Hepatocyte (in vitro differentiated cells): ENCODE measurements at regions not wholly inside any gene's neighbourhood (a gene's known extent, or its start where the extent isn't known, plus 50 kb on each side); places are given as distances from the start of the nearest gene placed in this dataset.

Source experiments
- DNase-seq: peaks from one replicate; pipeline ENCODE4 v3.0.0-alpha.2; 2016; ENCODE audit warnings: low spot score
- H2AFZ ChIP-seq: fragments of 200-600 bp; sonication (generic); 2 replicates; pipeline ENCODE4 v1.6.0; 2016; ENCODE audit warnings: antibody characterized with exemption, mild to moderate bottlenecking
- H3K27ac ChIP-seq: fragments of 200-600 bp; sonication (generic); 2 replicates; pipeline ENCODE4 v1.5.1; 2016; ENCODE audit warnings: mild to moderate bottlenecking
- H3K27me3 ChIP-seq: fragments of 200-600 bp; sonication (generic); 2 replicates; pipeline ENCODE4 v1.6.1; 2016
- H3K36me3 ChIP-seq: fragments of 200-600 bp; sonication (generic); replicated peaks from 2 replicates; pipeline ENCODE4 v1.5.1; 2016; ENCODE audit warnings: low read depth; ENCODE audit not compliant: insufficient read depth
- H3K4me1 ChIP-seq: fragments of 200-600 bp; sonication (generic); 2 replicates; pipeline ENCODE4 v1.5.1; 2016; ENCODE audit warnings: mild to moderate bottlenecking, moderate library complexity; ENCODE audit not compliant: insufficient read depth
- H3K4me2 ChIP-seq: fragments of 200-600 bp; sonication (generic); 2 replicates; pipeline ENCODE4 v1.6.0; 2016
- H3K4me3 ChIP-seq: fragments of 200-600 bp; sonication (generic); 2 replicates; pipeline ENCODE4 v1.5.1; 2016; ENCODE audit warnings: mild to moderate bottlenecking
- H3K79me2 ChIP-seq: fragments of 200-600 bp; sonication (generic); 2 replicates; pipeline ENCODE4 v1.6.0; 2017; ENCODE audit warnings: mild to moderate bottlenecking
- H3K9me2 ChIP-seq: fragments of 200-600 bp; sonication (generic); replicated peaks from 2 replicates; pipeline ENCODE4 v1.6.0; 2017; ENCODE audit warnings: mild to moderate bottlenecking; ENCODE audit not compliant: insufficient read depth
- H3K9me3 ChIP-seq: fragments of 200-600 bp; sonication (generic); 2 replicates; pipeline ENCODE4 v1.5.1; 2016; ENCODE audit warnings: low read depth, mild to moderate bottlenecking
- H4K20me1 ChIP-seq: fragments of 200-600 bp; sonication (generic); 2 replicates; pipeline ENCODE4 v1.6.0; 2016; ENCODE audit warnings: mild to moderate bottlenecking; ENCODE audit not compliant: insufficient read depth, poor library complexity, severe bottlenecking
- EZH2 ChIP-seq: fragments of 200-600 bp; sonication (generic); IDR thresholded peaks from 2 replicates; pipeline ENCODE4 v1.6.1; 2016; ENCODE audit warnings: antibody characterized with exemption, mild to moderate bottlenecking, borderline replicate concordance
- EZH2phosphoT487 ChIP-seq: fragments of 200-600 bp; sonication (generic); IDR thresholded peaks from one replicate; pipeline ENCODE4 v1.6.1; 2018; ENCODE audit warnings: antibody characterized with exemption, mild to moderate bottlenecking, low read depth, moderate library complexity; ENCODE audit not compliant: unreplicated experiment, severe bottlenecking
- WGBS: methylation state at CpG from one replicate; pipeline ENCODE4 v1.1.6; 2016; ENCODE audit warnings: low lambda C conversion rate; ENCODE audit errors: missing lambda C conversion rate; 5-methylcytosine and 5-hydroxymethylcytosine counted together
- TF ChIP-seq, protein P1 (sequence below): fragments of 200-600 bp; sonication (generic); IDR thresholded peaks from 2 replicates; pipeline ENCODE4 v1.5.1; 2016; ENCODE audit warnings: antibody characterized with exemption, mild to moderate bottlenecking; ENCODE audit not compliant: poor library complexity

DNA sequence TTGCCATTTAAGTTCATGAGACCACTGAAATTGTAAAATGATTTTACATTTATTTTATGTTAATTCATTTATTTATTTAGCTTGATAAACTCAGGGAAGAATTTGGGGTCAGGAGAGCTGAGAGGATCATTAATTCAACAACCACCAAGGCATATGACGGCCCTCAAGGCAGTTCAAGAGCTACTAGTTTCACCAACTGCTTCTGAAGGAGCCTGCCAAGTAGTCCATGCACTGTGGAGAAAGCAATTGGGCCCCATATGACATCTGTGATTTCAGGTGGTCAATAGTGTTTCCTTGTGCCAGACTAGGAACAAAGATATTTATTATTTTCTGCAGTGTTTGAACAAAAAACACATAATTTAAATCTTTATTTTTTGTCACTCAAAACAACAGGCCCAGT is 236.4 kb downstream of the CASP12 start:
- 93% methylated on average over 1 of the region's 1 CpG for WGBS
- no peak for DNase-seq
- no peak overlapping the region for H3K4me2 ChIP-seq
- H3K36me3 ChIP-seq = no peaks in the 10 kb centered on the region
- H3K79me2 ChIP-seq = no peaks in the 10 kb centered on the region
- no peaks in the 10 kb centered on the region for H3K9me2 ChIP-seq
- TF ChIP-seq EZH2 (no peak), EZH2phosphoT487 (no peak)
- TF ChIP-seq, protein P1, sequence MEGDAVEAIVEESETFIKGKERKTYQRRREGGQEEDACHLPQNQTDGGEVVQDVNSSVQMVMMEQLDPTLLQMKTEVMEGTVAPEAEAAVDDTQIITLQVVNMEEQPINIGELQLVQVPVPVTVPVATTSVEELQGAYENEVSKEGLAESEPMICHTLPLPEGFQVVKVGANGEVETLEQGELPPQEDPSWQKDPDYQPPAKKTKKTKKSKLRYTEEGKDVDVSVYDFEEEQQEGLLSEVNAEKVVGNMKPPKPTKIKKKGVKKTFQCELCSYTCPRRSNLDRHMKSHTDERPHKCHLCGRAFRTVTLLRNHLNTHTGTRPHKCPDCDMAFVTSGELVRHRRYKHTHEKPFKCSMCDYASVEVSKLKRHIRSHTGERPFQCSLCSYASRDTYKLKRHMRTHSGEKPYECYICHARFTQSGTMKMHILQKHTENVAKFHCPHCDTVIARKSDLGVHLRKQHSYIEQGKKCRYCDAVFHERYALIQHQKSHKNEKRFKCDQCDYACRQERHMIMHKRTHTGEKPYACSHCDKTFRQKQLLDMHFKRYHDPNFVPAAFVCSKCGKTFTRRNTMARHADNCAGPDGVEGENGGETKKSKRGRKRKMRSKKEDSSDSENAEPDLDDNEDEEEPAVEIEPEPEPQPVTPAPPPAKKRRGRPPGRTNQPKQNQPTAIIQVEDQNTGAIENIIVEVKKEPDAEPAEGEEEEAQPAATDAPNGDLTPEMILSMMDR = no peak
- H2AFZ ChIP-seq = no peak overlapping the region
- no peaks in the 10 kb centered on the region for H4K20me1 ChIP-seq
- H3K27me3 ChIP-seq = no peaks in the 10 kb centered on the region
- no peak overlapping the region for H3K4me3 ChIP-seq
- H3K27ac ChIP-seq = no peak overlapping the region
- no peaks in the 10 kb centered on the region for H3K9me3 ChIP-seq
- H3K4me1 ChIP-seq = no peaks in the 10 kb centered on the region

DNA sequence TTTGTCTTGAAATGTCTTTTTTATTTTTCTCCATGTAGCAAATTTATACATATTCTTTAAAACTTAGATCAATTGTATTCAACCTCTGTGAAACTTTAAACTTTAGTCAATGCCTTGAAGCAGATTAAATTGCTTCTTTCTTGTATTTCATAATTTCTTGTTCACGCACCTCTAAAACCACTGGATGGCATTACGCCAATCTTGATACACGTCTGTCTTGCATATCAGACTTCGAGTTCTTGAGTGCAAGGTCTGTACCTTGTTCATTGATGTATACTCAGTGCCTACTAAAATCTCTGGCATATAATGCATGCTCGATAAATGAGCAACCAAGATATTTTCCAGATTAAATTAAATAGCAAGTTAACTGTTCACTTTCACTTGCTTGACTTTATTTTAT is 236.8 kb downstream of the CASP12 start:
- no peak overlapping the region for H2AFZ ChIP-seq
- no peaks in the 10 kb centered on the region for H3K9me2 ChIP-seq
- no peaks in the 10 kb centered on the region for H3K9me3 ChIP-seq
- no peaks in the 10 kb centered on the region for H3K36me3 ChIP-seq
- no peaks in the 10 kb centered on the region for H3K27me3 ChIP-seq
- H3K79me2 ChIP-seq = no peaks in the 10 kb centered on the region
- no peaks in the 10 kb centered on the region for H4K20me1 ChIP-seq
- WGBS = 91% methylated on average over 5 of the region's 5 CpGs
- H3K4me1 ChIP-seq = no peaks in the 10 kb centered on the region
- H3K4me2 ChIP-seq = no peak overlapping the region
- TF ChIP-seq, protein P1 = no peak
- no peak for TF ChIP-seq EZH2phosphoT487
- TF ChIP-seq EZH2 = no peak
- DNase-seq = no peak
- no peak overlapping the region for H3K4me3 ChIP-seq
- no peak overlapping the region for H3K27ac ChIP-seq

DNA sequence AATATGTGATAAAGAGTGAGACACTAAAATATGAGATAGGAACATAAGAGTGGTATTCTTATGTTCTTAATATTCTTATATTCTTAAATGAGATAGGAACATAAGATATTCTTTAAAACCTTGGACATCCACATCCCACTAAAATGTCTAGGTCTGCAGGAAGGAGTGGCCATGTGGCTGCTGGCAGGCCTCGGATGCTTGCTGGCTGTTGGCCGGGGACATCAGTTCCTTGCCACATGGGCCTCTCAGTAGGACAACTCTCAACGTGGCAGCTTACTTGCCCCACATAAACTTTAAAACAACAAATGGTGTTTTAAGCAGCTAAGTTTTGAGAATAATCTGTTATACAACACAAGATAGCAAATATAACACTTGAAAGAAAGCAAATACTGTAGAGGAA is 240.1 kb downstream of the CASP12 start:
- no peak overlapping the region for H3K4me3 ChIP-seq

More for the DNA sequence above, 240.1 kb downstream of the CASP12 start:
- H2AFZ ChIP-seq = no peak overlapping the region
- no peaks in the 10 kb centered on the region for H3K36me3 ChIP-seq
- no peak overlapping the region for H3K4me2 ChIP-seq
- no peaks in the 10 kb centered on the region for H3K4me1 ChIP-seq
- H3K27ac ChIP-seq = no peak overlapping the region
- no peaks in the 10 kb centered on the region for H3K9me3 ChIP-seq
- no peaks in the 10 kb centered on the region for H3K79me2 ChIP-seq
- no peak for DNase-seq
- TF ChIP-seq, protein P1 = no peak
- TF ChIP-seq EZH2 (no peak), EZH2phosphoT487 (no peak)
- H4K20me1 ChIP-seq = no peaks in the 10 kb centered on the region
- 92% methylated on average over 3 of the region's 3 CpGs for WGBS
- H3K27me3 ChIP-seq = no peaks in the 10 kb centered on the region
- no peaks in the 10 kb centered on the region for H3K9me2 ChIP-seq
